OCI-LY7 (cell line): ENCODE measurements at regions not wholly inside any gene's neighbourhood (a gene's known extent, or its start where the extent isn't known, plus 50 kb on each side); places are given as distances from the start of the nearest gene placed in this dataset.

Experiments used
- CTCF ChIP-seq: fragments of 200-600 bp; sonication (generic); conservative IDR thresholded peaks from 2 replicates; pipeline ENCODE4 v1.5.1; 2014; ENCODE audit warnings: mild to moderate bottlenecking, antibody characterized with exemption, low read length, moderate library complexity, mixed read lengths
- EZH2phosphoT487 ChIP-seq: fragments of 200-600 bp; sonication (generic); IDR thresholded peaks from 2 replicates; pipeline ENCODE4 v1.6.1; 2018; ENCODE audit warnings: low read depth, borderline replicate concordance, mild to moderate bottlenecking, mixed run types, antibody characterized with exemption, low read length, moderate library complexity, mixed read lengths

- no peak for TF ChIP-seq CTCF
- no peak for TF ChIP-seq EZH2phosphoT487
Observed at GRCh38 chr3:104180906-104181305, 1185.8 kb upstream of the ALCAM start.
